DND-41 (cell line): ENCODE measurements at regions not wholly inside any gene's neighbourhood (a gene's known extent, or its start where the extent isn't known, plus 50 kb on each side); places are given as distances from the start of the nearest gene placed in this dataset.

Experiments used
- ATAC-seq: fragments of 200-7000 bp; cut with Tn5 transposase; 3 replicates; pipeline ENCODE4 v1.9.1; 2021; ENCODE audit warnings: low read depth; ENCODE audit not compliant: insufficient read depth
- DNase-seq: peaks from one replicate; pipeline ENCODE4 v3.0.0-alpha.2; 2020
- H2AFZ ChIP-seq: 2 replicates; pipeline ENCODE4 v1.6.0; 2012; ENCODE audit warnings: low read depth, low read length
- H3K27ac ChIP-seq: 2 replicates; pipeline ENCODE4 v1.5.1; 2012; ENCODE audit warnings: low read length, inconsistent platforms
- H3K27me3 ChIP-seq: fragments of 200-600 bp; sonication (generic); 2 replicates; pipeline ENCODE4 v1.6.0; 2012; ENCODE audit warnings: low read length, mild to moderate bottlenecking, inconsistent platforms; ENCODE audit not compliant: insufficient read depth, poor library complexity
- H3K36me3 ChIP-seq: 2 replicates; pipeline ENCODE4 v1.5.1; 2012; ENCODE audit warnings: low read length, inconsistent platforms; ENCODE audit not compliant: insufficient read depth
- H3K4me1 ChIP-seq: 2 replicates; pipeline ENCODE4 v1.5.1; 2012; ENCODE audit warnings: mild to moderate bottlenecking, low read length; ENCODE audit not compliant: insufficient read depth
- H3K4me2 ChIP-seq: 2 replicates; pipeline ENCODE4 v1.6.0; 2012; ENCODE audit warnings: mild to moderate bottlenecking, moderate library complexity, low read length, inconsistent platforms; ENCODE audit not compliant: insufficient read depth
- H3K4me3 ChIP-seq, 2 experiments: fragments of 200-600 bp in 1 of 2; shearing (Covaris generic) in 1 of 2; 2 replicates each; pipeline ENCODE4 v1.5.1; 2012 to 2016; ENCODE audit warnings: inconsistent platforms in 2 of 2, low read length in 2 of 2, mild to moderate bottlenecking in 2 of 2, low read depth in 1 of 2, moderate library complexity in 1 of 2
- H3K79me2 ChIP-seq: 2 replicates; pipeline ENCODE4 v1.6.0; 2012; ENCODE audit warnings: low read length, inconsistent platforms; ENCODE audit not compliant: insufficient read depth
- H3K9ac ChIP-seq: 2 replicates; pipeline ENCODE4 v1.6.0; 2012; ENCODE audit warnings: low read depth, mild to moderate bottlenecking, inconsistent platforms, low read length, moderate library complexity
- H3K9me3 ChIP-seq: 2 replicates; pipeline ENCODE4 v1.5.1; 2012; ENCODE audit warnings: low read length, moderate library complexity, mild to moderate bottlenecking, inconsistent platforms; ENCODE audit not compliant: insufficient read depth, severe bottlenecking
- H4K20me1 ChIP-seq: 2 replicates; pipeline ENCODE4 v1.6.0; 2012; ENCODE audit warnings: low read length; ENCODE audit not compliant: insufficient read depth
- CTCF ChIP-seq: IDR thresholded peaks from 2 replicates; pipeline ENCODE4 v1.5.1; 2012; ENCODE audit warnings: borderline replicate concordance, low read length, moderate library complexity, mild to moderate bottlenecking; ENCODE audit not compliant: poor library complexity, severe bottlenecking; ENCODE audit errors: extremely low read depth
- EZH2 ChIP-seq: IDR thresholded peaks from 3 replicates; pipeline ENCODE4 v1.6.1; 2012; ENCODE audit warnings: borderline replicate concordance, low read depth, mild to moderate bottlenecking, moderate library complexity, low read length, inconsistent platforms; ENCODE audit not compliant: severe bottlenecking

GRCh38 chr15:62469478-62469873 is 304.4 kb upstream of the C2CD4B start:
- no peak for TF ChIP-seq EZH2
- TF ChIP-seq CTCF: no peak
- DNase-seq (no peak), ATAC-seq (no peak)
- H3K27me3 ChIP-seq: no peaks in the 10 kb centered on the region
- H3K27ac ChIP-seq: no peak overlapping the region
- H3K9ac ChIP-seq: no peak overlapping the region
- no peaks in the 10 kb centered on the region for H3K9me3 ChIP-seq
- no peak overlapping the region for H3K4me3 ChIP-seq
- no peaks in the 10 kb centered on the region for H4K20me1 ChIP-seq
- H3K4me1 ChIP-seq: no peaks in the 10 kb centered on the region
- H3K36me3 ChIP-seq: no peaks in the 10 kb centered on the region
- no peak overlapping the region for H2AFZ ChIP-seq
- H3K79me2 ChIP-seq: no peaks in the 10 kb centered on the region
- H3K4me2 ChIP-seq: no peak overlapping the region

GRCh38 chr15:62469874-62470688 is 305.0 kb upstream of the C2CD4B start:
- Histone ChIP-seq H3K36me3 (no peaks in the 10 kb centered on the region), H3K9ac (no peak overlapping the region), H2AFZ (no peak overlapping the region), H4K20me1 (no peaks in the 10 kb centered on the region), H3K4me2 (no peak overlapping the region), H3K27me3 (no peaks in the 10 kb centered on the region), H3K9me3 (no peaks in the 10 kb centered on the region), H3K4me1 (no peaks in the 10 kb centered on the region), H3K79me2 (no peaks in the 10 kb centered on the region), H3K27ac (no peak overlapping the region), H3K4me3 (no peak overlapping the region)
- no peak for ATAC-seq
- DNase-seq: no peak
- no peak for TF ChIP-seq EZH2
- TF ChIP-seq CTCF: no peak

- TF ChIP-seq CTCF (no peak), EZH2 (no peak)
- Histone ChIP-seq H3K27ac (no peak overlapping the region), H3K79me2 (no peaks in the 10 kb centered on the region), H3K9me3 (no peaks in the 10 kb centered on the region), H3K9ac (no peak overlapping the region), H3K27me3 (no peaks in the 10 kb centered on the region), H4K20me1 (no peaks in the 10 kb centered on the region), H2AFZ (no peak overlapping the region), H3K4me1 (no peaks in the 10 kb centered on the region), H3K4me3 (no peak overlapping the region), H3K36me3 (no peaks in the 10 kb centered on the region), H3K4me2 (no peak overlapping the region)
- no peak for DNase-seq
- no peak for ATAC-seq
Measured at GRCh38 chr15:62472616-62473299, 307.7 kb upstream of the C2CD4B start.
